GM19395 (cell line): ENCODE measurements at regions not wholly inside any gene's neighbourhood (a gene's known extent, or its start where the extent isn't known, plus 50 kb on each side); places are given as distances from the start of the nearest gene placed in this dataset.
A peak's percentile ranks its signal among the peaks of the same experiment; 100 is the strongest.

Experiments
- ATAC-seq: cut with Tn5 transposase; IDR thresholded peaks from one replicate; pipeline ENCODE4 v1.9.1; 2021; ENCODE audit warnings: mild to moderate bottlenecking, moderate library complexity; ENCODE audit not compliant: unreplicated experiment

DNA sequence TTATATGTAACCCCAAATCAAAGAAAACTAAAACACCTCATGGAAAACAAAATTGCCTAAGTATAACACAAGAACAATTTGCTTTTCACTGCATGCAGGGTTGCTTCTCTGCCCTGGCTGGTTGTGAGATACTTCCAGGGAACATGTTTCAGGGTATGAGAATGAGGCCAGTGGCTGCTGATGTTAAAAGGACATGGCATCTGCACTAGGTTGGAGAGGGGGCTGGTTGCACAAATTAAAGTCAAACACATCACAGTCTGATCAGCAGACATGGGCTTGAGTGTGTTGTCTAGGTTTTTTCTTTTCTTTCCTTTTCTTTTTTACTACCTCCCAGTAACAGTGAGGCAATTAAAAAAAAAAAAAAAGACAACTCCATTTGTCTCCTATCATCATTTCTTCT lies 374.9 kb downstream of the MCTP2 start:
- no peak for ATAC-seq

DNA sequence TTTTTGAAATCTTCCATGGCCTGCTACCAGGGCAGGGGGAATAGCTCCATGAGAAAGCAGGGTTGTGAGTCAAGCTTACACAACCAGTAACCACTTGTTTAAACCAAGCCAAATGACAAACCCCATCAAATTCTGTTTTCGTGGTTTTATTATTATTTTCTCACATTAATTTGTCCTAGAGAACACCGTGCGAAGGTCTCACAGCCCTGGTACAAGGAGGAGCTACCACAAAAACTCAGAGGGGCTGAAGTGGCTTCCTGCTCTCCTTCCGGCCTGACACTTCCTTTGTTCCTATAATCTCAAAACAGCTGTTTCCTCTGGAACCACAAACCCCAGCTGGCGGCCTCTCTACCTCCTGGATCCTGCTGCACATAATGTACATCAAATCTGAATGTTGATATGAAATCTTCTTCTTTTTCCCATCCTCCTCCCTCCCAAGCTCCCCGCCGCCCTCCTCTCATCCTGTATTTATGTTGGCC lies 375.9 kb downstream of the MCTP2 start:
- ATAC-seq = no peak

DNA sequence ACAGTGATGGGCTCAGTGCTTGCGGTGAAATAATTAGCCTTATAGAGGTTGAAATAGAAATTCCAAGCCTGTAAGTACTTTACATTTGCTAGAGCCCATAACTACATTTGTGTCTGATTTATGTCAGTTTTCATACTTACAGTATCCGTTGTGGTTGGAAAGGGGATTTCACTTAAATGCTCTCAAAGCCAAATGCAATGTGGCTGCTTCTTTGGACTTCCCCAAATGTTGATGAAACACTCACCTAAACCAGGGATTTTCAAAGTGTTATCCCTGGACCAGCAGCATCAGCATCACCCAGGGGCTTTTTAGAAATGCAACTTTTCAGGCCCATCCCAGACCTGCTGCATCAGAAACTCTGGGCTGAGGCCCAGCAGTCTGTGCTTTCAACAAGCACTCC lies 378.7 kb downstream of the MCTP2 start:
- ATAC-seq = peak; percentile 78

DNA sequence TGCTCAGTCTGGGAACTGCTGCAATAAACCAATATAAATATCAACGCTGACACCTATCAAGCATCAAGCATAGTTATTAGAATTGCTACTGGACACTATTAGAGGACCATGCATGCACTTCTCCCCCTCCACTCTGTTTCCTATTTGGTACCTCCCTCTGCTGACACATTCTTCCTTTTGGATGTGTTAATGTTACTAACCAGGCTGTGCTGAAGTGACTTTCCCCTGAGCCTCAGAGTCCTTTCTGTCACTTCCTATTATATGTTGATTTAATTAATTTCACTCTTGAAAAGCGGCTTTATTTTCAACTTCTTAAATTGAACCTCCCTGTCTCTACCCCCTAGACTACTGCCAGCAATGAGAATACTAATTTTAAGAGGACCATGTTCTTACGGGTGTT lies 379.1 kb downstream of the MCTP2 start:
- ATAC-seq = no peak

DNA sequence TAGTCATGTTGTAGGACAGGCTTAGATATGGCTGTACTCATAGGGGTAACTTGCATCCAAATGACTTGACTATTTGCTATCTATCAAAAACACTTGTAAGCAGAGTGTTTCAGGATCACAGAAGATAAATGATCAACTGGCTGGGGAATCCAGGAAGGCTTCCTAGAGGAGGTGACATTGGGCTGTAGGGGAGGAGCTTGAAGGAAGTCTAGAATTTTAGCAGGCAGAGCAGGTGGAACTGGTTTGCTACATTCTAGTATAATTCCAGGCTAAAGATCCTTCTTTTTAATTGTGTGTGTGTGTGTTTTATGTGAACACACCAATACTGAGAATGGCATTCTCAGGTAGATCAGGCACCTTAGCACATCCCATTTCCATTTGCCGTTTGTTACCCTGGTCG lies 380.3 kb downstream of the MCTP2 start:
- ATAC-seq = no peak

DNA sequence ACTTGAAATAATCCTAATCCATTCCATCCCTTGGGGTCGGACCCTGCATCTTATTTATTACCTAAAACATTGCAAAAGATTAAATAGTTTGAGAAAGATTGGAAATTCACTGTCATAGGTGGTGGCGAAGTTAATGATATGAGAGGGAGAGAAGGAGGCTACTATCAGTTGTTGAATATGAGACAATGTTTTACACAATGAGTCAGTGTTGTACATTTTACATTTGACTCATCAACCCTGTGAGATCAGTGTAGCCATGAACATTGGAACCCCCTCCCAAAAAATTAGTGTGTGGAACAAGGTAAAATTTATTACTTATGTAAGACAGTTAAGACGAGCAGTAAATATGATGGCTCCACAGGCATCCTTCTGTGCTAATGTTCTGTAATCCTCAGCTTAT lies 384.3 kb downstream of the MCTP2 start:
- no peak for ATAC-seq

DNA sequence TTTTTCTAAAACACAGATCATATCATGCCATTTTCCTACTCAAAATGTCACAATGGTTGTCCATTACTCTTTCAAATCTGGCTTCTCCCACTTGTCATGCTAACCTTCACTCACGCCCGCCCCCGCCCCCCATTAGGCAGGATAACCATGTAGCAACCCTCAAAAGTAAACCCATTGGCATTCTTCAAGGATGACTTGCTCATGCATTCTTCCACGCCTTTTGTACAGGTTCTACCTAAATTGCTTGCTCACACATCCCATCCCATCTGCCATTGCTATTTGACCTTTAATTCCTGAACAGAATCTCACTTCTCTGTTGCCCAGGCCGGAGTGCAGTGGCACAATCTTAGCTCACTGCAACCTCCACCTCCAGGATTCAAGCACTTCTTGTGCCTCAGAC lies 389.3 kb downstream of the MCTP2 start:
- ATAC-seq = no peak

DNA sequence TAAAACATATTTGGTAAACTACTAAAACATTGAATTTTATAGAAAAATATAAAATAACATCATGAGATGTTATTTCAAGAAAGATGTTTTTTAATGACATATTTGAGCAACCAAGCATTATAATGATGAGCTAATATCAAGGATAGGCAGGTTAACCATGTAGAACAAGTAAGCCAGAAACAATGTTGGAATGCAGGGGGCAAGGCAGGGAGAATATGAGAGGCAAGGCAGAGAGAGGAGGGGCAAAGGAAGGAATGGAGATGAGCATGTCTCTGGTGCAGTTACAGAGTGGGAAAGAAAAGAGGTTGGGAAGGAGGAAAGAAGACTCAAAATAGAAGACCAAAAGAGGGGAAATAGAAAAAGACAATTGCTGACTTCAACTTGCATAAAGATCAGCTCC lies 390.4 kb downstream of the MCTP2 start:
- ATAC-seq = no peak

DNA sequence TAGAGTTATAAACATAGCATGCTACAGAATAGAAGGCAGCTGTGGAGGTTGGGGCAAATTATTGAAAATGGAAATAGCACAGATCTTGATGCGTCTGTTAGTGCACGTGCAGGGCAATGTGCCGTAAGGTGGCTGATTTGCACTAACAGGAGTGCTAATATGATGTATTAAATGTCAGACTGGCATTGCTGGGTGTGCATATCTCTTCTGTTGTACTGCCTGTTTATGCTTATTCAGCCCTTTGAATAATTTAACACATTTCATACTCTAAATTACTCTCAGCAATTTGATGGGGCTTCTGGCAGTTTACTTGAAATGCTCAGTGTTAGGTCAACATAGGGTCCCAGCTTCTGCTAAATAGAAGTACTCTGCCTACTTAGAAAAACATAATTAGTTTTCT lies 395.6 kb downstream of the MCTP2 start:
- ATAC-seq = no peak

DNA sequence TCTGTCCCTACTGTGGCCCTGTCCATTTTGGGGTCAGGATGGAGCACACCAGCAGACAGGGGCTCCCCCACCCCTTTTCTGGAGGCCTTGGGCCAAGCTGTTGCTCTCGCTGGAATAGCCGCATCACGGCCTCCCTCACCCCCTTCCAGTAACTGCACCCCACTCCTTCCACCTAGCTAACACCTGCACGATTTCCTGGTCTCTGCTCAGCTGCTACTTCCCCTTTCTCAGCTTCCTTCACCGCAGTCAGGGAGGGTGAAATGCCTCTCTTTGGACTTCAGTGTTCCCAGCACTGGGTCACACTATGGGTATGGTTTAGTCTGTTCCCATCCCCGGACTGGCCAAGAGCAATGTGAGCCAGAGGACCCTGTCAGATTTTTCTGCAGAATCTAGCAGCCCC lies 400.2 kb downstream of the MCTP2 start:
- ATAC-seq = peak; percentile 87

DNA sequence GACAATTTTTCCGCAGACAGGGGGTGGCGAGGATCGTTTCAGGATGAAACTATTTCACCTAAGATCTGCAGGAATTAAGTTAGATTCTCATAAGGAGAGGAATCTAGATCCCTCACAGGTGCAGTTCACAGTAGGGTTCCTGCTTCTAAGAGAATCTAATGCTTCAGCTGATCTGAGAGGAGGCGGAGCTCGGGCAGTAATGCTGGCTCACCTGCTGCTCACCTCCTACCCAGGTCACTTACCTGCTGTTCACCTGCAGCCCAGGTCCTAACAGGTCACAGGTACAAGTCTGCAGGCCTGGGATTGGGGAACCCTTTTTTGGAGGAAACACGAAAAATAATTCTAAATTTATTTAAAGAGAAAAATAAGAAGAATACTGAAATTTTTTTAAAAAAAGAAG lies 406.8 kb downstream of the MCTP2 start:
- no peak for ATAC-seq

DNA sequence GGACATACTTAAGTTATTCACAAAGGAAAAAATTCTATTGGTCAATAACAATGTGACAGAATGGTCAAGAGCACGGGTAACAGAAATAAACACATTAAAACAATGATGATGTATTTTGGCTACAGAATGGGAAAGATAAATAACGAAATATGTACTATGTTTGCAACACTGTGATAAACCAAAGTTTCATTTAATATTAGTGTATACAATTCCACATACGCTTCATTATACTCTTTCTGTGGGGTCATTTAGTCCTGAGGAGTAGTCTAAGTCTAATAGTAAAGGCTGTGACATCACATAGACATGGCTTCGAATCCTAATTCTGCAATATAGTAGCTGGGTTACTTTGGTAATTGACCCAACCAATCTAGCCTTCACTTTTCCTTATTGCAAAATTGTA lies 408.3 kb downstream of the MCTP2 start:
- no peak for ATAC-seq

DNA sequence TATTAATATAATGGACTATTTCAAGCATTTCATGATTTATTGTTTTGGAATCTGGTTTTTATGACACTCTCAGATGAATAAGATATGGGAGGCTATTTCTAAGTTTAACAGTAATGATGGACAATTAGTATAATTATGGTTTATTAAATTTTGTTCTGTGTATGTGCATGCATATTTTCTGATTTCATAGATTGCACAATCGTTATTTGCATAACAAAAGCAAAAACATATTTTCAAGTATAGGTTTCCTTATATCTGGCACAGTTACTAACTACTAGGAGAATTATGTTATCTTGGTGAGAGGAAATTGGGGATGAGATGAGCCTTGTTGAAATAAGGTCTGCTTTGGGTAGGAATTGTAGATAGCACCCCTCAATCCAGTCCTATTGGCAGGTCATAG lies 413.1 kb downstream of the MCTP2 start:
- no peak for ATAC-seq

DNA sequence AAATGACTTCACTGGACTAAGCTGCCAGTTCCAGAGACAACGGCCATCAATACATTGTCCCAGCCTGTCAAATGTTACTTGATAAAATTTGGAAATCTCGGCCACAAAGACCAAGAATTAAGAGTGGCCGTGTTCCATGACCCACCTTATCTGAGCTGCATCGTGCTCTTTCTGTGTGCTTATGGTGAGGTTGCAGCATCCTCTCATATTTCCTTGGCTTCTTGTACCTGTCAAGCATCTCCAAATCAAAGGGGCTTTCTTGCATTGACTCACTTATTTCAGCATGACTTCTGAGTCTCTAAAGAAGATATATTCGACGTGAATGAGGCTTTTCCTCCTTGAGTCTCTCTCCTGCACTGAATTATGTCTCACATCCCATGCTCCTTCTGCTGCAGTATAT lies 421.7 kb downstream of the MCTP2 start:
- no peak for ATAC-seq

DNA sequence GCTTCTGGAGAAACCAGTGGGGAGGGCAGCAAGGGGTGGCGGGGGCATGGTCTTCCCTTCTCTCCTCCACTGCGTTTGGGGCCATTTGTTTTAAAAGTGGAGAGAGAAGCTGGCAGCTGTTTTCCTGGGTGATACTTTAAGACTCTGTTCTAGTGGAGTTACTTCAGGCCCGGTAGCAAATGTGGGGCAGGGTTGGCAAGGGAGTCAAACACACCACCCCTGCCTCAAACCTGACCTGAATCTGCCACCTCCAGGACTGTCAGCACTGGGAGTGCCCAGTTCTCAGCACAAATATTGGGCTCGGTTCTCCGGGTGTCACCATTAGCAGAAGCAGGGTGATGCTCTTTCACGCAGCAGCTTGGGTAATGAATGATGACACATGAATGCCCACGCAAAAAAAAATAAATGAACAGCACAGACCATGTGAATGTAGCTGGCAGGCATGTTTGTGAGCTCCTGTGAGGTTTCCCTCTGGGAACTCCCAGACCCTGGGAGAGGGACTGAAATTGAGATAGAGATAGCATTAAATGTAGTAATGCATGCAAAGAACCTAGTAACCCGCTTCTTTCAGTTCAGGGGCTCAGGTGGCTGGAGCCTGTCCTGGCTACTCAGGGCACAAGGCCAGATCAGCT lies 424.0 kb downstream of the MCTP2 start:
- no peak for ATAC-seq

DNA sequence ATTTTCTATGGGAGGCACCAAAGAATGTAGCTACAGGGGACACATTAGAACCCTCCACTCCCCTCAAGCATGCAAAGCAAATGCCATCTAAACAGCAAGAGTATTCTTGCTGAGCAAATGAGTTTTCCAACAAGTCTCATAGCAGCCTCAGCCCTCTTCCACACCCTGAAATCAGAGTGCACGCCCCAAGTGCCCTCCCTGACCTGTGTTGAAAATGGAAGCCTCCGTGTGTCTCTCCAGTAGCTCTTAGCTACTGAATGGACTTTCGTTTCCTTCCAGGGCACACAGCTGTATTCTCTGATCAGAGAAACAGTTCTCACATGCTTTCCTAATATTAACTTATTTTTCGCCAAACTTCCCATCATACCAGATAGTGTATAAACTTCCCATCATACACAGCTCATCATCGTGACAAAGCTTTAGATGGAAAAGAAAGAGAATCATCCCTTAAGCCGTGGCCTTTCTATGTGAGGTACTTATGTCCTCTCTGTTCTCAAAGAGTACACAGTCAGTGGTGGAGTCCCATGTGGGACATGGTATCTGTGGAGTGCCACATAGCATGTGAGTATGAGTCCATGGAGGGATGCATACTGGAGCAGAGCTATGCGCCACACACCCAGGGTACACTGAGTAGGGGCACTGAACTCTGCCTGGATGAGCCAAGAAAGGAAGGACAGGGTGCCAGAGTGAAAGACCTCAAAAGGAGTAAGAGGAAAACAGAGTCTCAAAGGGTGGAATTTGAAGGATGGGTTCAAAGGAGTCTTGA lies 434.5 kb downstream of the MCTP2 start:
- ATAC-seq = no peak

DNA sequence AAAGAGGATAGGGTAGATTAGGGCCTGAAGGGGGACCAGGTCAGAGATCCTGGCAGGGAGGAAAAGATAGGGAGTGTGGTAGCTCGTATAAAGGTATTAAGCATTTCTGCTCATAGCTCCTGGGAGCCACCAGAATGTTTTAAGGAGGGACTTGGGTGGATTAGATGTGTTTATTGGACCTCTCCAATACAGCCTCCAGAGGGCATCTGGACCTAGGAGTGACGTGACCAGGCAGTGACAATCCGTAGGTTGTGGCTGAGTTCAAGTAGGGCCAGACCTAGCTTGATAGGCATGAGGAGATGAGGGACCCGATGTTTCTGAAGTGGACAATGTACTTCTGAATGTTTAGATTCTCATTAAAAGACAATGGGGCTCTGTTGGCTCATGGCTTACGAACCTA lies 435.2 kb downstream of the MCTP2 start:
- no peak for ATAC-seq

DNA sequence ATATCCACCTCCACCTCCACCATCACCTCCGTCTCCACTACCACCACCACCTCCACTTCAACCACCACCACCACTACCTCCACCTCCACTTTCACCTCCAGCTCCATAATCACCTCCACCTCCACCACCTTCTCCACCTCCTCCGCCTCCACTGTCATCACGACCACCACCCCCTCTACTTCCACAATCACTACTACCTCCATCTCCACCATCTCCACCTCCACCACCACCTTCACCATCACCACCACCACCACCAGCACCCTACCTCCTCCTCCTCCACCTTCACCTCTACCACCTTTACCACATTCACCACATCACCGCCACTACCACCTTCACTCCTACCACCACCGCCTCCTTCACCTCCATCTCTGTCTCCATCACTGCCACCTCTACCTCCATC lies 435.7 kb downstream of the MCTP2 start:
- no peak for ATAC-seq

DNA sequence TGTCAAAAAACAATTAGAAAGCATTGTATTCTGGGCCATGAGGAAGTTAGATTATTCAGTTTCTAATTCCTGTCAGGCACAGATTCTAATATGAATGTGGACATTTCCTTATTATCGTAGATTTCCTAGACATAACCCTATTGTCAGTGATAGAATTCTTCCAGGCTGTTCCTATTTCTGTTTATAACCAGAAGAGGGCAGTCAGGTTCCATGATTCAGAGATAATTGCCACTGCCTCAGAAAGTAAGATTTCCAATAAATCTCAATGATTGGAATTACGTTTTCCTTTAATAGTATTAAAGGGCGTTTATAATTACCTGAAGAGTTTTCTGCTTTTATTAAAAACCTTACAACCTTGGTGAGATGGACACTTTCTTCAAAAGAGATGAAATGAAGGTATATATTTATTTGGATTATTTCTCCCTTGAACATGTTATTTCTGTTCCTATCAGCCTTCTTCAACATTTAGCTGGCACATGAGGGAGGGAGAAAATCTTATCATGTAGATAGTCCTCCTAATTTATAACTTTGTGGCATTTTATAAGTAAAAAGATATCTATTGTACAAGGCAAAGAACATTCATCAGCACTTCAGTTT lies 439.2 kb downstream of the MCTP2 start:
- ATAC-seq = peak; percentile 65

DNA sequence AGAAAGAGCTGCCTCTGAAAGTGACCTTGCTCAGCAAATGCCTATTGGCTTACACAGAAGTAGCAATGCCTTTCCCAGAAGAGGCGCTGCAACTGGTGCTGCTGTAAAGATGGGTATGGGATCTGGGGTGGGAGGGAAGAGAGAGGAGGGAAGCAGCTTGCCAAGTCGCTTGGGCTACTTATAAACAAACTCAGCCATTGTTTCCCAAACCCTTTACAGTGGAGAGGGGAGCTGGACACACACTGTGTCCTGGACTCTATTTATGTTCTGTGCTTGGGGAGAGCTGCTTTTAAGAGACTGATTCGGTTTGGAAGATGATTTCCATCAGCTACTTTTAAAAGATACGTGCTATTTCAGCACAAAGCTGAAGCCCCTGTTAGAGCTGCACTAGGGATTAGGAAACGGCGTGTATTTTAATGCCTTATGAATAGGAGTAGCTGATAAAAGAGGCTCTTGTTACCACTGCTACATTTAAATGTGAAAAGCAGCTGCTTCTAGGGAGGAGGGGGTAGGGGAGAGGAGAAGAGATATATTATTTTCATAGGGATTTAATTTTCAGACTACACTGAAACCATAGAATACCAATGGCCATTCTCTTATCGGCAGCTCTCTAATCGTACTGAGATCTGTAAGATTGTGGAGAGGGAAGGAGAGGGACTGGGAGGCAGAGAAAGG lies 440.6 kb downstream of the MCTP2 start:
- no peak for ATAC-seq

DNA sequence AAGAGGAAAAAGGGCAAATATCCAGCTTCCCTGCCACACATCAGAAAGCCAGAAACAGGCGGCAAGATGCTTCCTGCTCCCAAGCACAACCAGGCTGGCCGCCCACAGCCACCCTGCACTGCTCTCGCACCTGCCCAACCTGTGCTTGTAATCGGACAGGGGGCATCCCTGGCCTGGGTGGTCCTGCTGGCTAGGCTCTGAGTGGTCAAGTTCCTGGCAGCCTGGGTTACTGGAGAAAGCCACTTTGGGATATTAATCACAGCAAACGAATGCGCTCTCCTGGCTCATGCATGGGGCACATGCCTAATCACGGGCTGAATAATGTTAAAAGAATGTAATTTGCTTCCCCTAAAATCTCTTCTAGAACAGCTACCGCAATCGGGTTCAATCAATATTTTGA lies 442.4 kb downstream of the MCTP2 start:
- ATAC-seq = no peak

DNA sequence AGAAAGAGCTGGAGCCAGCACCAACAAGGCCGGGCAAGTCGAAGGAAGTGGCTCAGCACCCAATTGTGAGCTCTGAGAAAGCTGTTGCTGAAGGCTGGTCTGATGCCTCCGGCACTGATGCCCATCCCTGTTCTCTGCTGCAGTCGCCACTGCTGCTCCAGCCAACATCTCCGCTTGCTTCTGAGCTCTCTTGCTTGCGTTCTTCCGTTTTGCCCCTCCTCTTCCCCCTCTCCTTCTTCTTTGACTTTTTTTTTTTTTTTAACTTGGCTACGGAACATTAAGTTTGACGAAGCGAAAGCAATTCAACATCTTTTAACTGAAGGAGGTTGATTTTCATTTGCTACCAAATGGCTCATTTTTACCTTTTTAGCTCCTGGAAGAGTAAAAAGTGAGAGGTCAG lies 442.9 kb downstream of the MCTP2 start:
- ATAC-seq = no peak
